ENCODE measurements at regions not wholly inside any gene's neighbourhood (a gene's known extent, or its start where the extent isn't known, plus 50 kb on each side); places are given as distances from the start of the nearest gene placed in this dataset.

DNA sequence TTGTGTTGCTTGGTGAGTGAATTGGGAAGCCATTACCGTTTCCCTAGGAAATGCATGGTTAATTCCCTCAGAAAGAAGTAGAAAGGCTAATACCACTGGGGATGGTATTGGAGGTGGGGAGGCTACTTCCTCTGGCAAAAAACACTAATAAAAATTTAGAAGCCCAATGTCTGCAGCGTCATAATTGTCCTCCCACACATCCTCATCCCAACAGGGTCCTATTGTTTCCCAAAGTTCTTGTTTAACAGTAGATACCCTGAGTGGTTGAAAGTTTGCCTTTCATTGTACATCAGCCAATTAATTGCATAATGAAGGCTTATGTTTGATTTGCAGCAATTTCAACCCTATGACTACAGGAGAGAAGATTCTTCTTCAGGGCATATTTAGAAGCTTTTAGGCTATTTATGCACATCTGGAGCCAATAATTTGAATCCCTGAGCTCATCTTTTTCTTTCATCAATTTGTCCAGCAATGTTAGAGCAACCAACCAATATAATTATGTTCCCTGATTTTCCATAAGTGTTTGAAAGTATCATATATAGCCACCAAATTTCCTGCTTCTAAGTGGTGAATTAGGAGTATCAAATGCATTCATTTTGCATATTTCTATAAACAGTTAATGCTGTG, 491.0 kb downstream of the SLITRK5 start:
- Histone ChIP-seq H3K4me3 (no peak overlapping the region), H3K4me1 (no peaks in the 10 kb centered on the region), H3K27ac (replicated peaks) (no peak overlapping the region), H3K9me3 (replicated peaks) (peaks cover 8% of the 10 kb centered on the region), H3K27me3 (ENCODE audit: low read depth) (no peaks in the 10 kb centered on the region), H3K36me3 (no peaks in the 10 kb centered on the region)
- no peak for DNase-seq
- intact Hi-C loops (cut with micrococcal nuclease): no loop called here
- TF ChIP-seq, protein P1, sequence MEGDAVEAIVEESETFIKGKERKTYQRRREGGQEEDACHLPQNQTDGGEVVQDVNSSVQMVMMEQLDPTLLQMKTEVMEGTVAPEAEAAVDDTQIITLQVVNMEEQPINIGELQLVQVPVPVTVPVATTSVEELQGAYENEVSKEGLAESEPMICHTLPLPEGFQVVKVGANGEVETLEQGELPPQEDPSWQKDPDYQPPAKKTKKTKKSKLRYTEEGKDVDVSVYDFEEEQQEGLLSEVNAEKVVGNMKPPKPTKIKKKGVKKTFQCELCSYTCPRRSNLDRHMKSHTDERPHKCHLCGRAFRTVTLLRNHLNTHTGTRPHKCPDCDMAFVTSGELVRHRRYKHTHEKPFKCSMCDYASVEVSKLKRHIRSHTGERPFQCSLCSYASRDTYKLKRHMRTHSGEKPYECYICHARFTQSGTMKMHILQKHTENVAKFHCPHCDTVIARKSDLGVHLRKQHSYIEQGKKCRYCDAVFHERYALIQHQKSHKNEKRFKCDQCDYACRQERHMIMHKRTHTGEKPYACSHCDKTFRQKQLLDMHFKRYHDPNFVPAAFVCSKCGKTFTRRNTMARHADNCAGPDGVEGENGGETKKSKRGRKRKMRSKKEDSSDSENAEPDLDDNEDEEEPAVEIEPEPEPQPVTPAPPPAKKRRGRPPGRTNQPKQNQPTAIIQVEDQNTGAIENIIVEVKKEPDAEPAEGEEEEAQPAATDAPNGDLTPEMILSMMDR (IDR thresholded peaks at IDR 0.05; ENCODE audit: borderline replicate concordance): no peak

- H3K36me3 ChIP-seq: no peaks in the 10 kb centered on the region
- no peaks in the 10 kb centered on the region for H3K4me1 ChIP-seq
- H3K27me3 ChIP-seq (ENCODE audit: low read depth): no peaks in the 10 kb centered on the region
- DNase-seq: no peak
- H3K9me3 ChIP-seq (replicated peaks): no peaks in the 10 kb centered on the region
- TF ChIP-seq, protein P1 (IDR thresholded peaks at IDR 0.05; ENCODE audit: borderline replicate concordance): no peak
- no peak overlapping the region for H3K27ac ChIP-seq (replicated peaks)
- intact Hi-C loops (cut with micrococcal nuclease): no loop called here
- H3K4me3 ChIP-seq: no peak overlapping the region
These were observed 505.1 kb downstream of the SLITRK5 start for GRCh38 chr13:88176231-88176630.

- H3K27me3 ChIP-seq (ENCODE audit: low read depth): no peaks in the 10 kb centered on the region
- DNase-seq: no peak
- H3K27ac ChIP-seq (replicated peaks): no peak overlapping the region
- H3K9me3 ChIP-seq (replicated peaks): no peaks in the 10 kb centered on the region
- H3K4me1 ChIP-seq: no peaks in the 10 kb centered on the region
- TF ChIP-seq, protein P1 (IDR thresholded peaks at IDR 0.05; ENCODE audit: borderline replicate concordance): no peak
- intact Hi-C loops (cut with micrococcal nuclease): no loop called here
- no peak overlapping the region for H3K4me3 ChIP-seq
- no peaks in the 10 kb centered on the region for H3K36me3 ChIP-seq
These were observed 512.3 kb downstream of the SLITRK5 start for GRCh38 chr13:88183440-88183839.

GRCh38 chr13:88188986-88189385, 517.8 kb downstream of the SLITRK5 start:
- H3K27ac ChIP-seq (replicated peaks): no peak overlapping the region
- no peaks in the 10 kb centered on the region for H3K4me1 ChIP-seq
- H3K36me3 ChIP-seq: no peaks in the 10 kb centered on the region
- DNase-seq: no peak
- TF ChIP-seq, protein P1 (IDR thresholded peaks at IDR 0.05; ENCODE audit: borderline replicate concordance): no peak
- peaks cover 8% of the 10 kb centered on the region for H3K9me3 ChIP-seq (replicated peaks)
- H3K27me3 ChIP-seq (ENCODE audit: low read depth): no peaks in the 10 kb centered on the region
- no peak overlapping the region for H3K4me3 ChIP-seq
- intact Hi-C loops (cut with micrococcal nuclease): no loop called here

- Histone ChIP-seq H3K4me1 (no peaks in the 10 kb centered on the region), H3K36me3 (no peaks in the 10 kb centered on the region), H3K27ac (replicated peaks) (no peak overlapping the region), H3K9me3 (replicated peaks) (peaks cover 15% of the 10 kb centered on the region), H3K4me3 (no peak overlapping the region), H3K27me3 (ENCODE audit: low read depth) (no peaks in the 10 kb centered on the region)
- intact Hi-C loops (cut with micrococcal nuclease): no loop called here
- no peak for DNase-seq
- TF ChIP-seq, protein P1 (IDR thresholded peaks at IDR 0.05; ENCODE audit: borderline replicate concordance): no peak
These were observed 518.6 kb downstream of the SLITRK5 start for GRCh38 chr13:88189728-88190127.

Measured in left ventricle myocardium inferior (tissue), 1 donor.